ENCODE measurements at regions not wholly inside any gene's neighbourhood (a gene's known extent, or its start where the extent isn't known, plus 50 kb on each side); places are given as distances from the start of the nearest gene placed in this dataset.

DNA sequence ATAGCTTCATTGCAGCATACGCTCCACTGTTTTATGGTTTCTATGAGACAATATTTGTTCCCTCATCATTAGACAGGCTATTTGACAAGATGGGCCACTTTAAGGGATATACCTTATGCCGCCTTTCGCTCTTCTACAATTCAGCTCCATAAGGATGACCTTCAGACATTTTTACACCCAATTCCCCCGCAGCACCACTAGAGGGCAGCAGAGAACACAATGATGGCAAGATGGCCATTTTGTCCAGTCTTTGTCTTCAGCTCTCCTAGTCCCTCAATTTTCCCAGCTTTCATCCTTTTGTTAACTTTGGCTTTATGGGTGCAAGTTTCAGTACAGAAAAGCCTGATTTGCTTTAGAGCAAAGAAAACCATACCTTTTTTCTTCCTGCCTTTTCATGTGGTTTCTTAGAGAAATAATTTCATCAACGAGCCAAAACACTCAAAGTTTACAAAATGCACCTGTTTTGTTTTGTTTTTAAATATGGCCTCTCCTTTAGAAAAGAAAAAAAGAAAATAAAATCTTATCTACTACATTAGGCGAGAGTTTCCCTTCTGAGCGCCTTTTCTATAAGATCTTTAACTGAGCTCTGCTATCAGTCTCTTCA, 355.3 kb downstream of the TOX3 start:
- no peak overlapping the region for H2AFZ ChIP-seq
- DNase-seq, result peak in 1 of 2 experiments; percentile 38
- H3F3A ChIP-seq (ENCODE audit: insufficient read depth, low read depth), result no peaks in the 10 kb centered on the region
- no peak overlapping the region for H3K27ac ChIP-seq
- no TSS peak for BruUV-seq (replicated peaks)
- TF ChIP-seq, protein P1, sequence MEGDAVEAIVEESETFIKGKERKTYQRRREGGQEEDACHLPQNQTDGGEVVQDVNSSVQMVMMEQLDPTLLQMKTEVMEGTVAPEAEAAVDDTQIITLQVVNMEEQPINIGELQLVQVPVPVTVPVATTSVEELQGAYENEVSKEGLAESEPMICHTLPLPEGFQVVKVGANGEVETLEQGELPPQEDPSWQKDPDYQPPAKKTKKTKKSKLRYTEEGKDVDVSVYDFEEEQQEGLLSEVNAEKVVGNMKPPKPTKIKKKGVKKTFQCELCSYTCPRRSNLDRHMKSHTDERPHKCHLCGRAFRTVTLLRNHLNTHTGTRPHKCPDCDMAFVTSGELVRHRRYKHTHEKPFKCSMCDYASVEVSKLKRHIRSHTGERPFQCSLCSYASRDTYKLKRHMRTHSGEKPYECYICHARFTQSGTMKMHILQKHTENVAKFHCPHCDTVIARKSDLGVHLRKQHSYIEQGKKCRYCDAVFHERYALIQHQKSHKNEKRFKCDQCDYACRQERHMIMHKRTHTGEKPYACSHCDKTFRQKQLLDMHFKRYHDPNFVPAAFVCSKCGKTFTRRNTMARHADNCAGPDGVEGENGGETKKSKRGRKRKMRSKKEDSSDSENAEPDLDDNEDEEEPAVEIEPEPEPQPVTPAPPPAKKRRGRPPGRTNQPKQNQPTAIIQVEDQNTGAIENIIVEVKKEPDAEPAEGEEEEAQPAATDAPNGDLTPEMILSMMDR (conservative IDR thresholded peaks at IDR 0.05), result peak; percentile 88
- TF ChIP-seq EZH2 (IDR thresholded peaks at IDR 0.05; ENCODE audit: low read depth), result no peak
- no peaks in the 10 kb centered on the region for H3K9me3 ChIP-seq (ENCODE audit: insufficient read depth, low read depth)
- no peaks in the 10 kb centered on the region for H4K20me1 ChIP-seq (ENCODE audit: insufficient read depth)
- no peak overlapping the region for H3K4me2 ChIP-seq
- no peaks in the 10 kb centered on the region for H3K79me2 ChIP-seq (ENCODE audit: low read depth)
- no peaks in the 10 kb centered on the region for H3K9me2 ChIP-seq (ENCODE audit: insufficient read depth)
- ChIA-PET POLR2A (ENCODE audit: unreplicated experiment) (no interaction called here), CTCF (interaction anchor here (0.6 to 1.1 kb wide), 2 partner anchors 723 to 1092 kb away, joined by 3 to 4 read pairs; no protein-coding TSS in a partner anchor)
- no peaks in the 10 kb centered on the region for H3K36me3 ChIP-seq (ENCODE audit: low read depth)
- H3K4me3 ChIP-seq, result no peak overlapping the region
- H3K4me1 ChIP-seq (replicated peaks; ENCODE audit: insufficient read depth), result no peaks in the 10 kb centered on the region
- intact Hi-C loops (cut with micrococcal nuclease; ENCODE audit: unreplicated experiment), result loop anchor here (1.0 to 2.0 kb wide), 2 partner anchors 721 to 831 kb away; no protein-coding TSS in a partner anchor
- no peaks in the 10 kb centered on the region for H3K27me3 ChIP-seq (ENCODE audit: insufficient read depth, low read depth)

DNA sequence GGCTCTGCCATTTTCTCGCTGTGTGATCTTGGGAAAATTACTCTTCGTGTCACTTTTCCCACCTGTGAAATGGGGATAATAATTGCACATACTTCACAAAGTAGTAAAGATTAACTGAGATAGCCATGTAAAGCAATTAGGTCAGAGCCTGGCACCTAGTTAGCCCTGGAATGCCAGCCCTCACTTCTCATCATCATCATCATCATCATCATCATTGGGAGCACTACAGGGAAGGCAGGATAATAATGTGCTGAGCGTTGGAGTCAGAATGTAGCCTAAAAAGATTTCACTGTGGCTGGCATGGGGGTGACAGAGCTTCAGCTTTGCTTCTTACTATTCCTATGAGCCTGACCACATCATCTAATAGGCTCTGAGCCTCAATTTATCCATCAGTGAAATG, 362.6 kb downstream of the TOX3 start:
- Histone ChIP-seq H3K9me3 (ENCODE audit: insufficient read depth, low read depth) (no peaks in the 10 kb centered on the region), H3K9me2 (ENCODE audit: insufficient read depth) (no peaks in the 10 kb centered on the region), H2AFZ (no peak overlapping the region), H3K4me1 (replicated peaks; ENCODE audit: insufficient read depth) (no peaks in the 10 kb centered on the region), H4K20me1 (ENCODE audit: insufficient read depth) (no peaks in the 10 kb centered on the region), H3K4me3 (no peak overlapping the region), H3K36me3 (ENCODE audit: low read depth) (no peaks in the 10 kb centered on the region), H3F3A (ENCODE audit: insufficient read depth, low read depth) (no peaks in the 10 kb centered on the region), H3K27ac (no peak overlapping the region), H3K79me2 (ENCODE audit: low read depth) (no peaks in the 10 kb centered on the region), H3K4me2 (no peak overlapping the region), H3K27me3 (ENCODE audit: insufficient read depth, low read depth) (peaks cover 18% of the 10 kb centered on the region)
- ChIA-PET POLR2A (ENCODE audit: unreplicated experiment) (no interaction called here), CTCF (no interaction called here)
- intact Hi-C loops (cut with micrococcal nuclease; ENCODE audit: unreplicated experiment), result no loop called here
- TF ChIP-seq, protein P1 (conservative IDR thresholded peaks at IDR 0.05), result no peak
- TF ChIP-seq EZH2 (IDR thresholded peaks at IDR 0.05; ENCODE audit: low read depth), result no peak
- no TSS peak for BruUV-seq (replicated peaks)
- DNase-seq, result no peak

DNA sequence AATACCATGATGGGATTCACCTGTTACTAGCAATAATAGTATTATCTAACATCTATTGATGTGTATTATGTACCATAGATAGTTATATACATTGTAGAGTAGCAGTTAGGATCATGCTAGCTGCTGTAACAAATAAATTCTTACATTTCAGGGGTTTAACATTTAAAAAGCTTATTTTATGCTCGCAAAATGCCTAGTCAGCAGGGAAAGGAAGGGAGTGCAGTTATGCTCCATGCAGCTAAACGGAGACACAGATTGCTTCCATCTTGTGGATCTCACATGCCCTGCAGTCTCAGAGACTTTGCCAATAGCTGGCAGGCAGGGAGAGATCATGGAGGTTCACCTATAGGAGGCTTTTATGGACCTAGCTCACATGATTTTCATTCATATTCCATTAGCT, 364.1 kb downstream of the TOX3 start:
- POLR2A ChIA-PET (ENCODE audit: unreplicated experiment), result no interaction called here

More for the DNA sequence above, 364.1 kb downstream of the TOX3 start:
- Histone ChIP-seq H2AFZ (no peak overlapping the region), H3F3A (ENCODE audit: insufficient read depth, low read depth) (no peaks in the 10 kb centered on the region), H3K4me3 (no peak overlapping the region), H3K9me3 (ENCODE audit: insufficient read depth, low read depth) (no peaks in the 10 kb centered on the region), H3K9me2 (ENCODE audit: insufficient read depth) (no peaks in the 10 kb centered on the region), H3K27ac (no peak overlapping the region), H3K36me3 (ENCODE audit: low read depth) (no peaks in the 10 kb centered on the region), H4K20me1 (ENCODE audit: insufficient read depth) (no peaks in the 10 kb centered on the region), H3K79me2 (ENCODE audit: low read depth) (no peaks in the 10 kb centered on the region), H3K4me2 (no peak overlapping the region), H3K27me3 (ENCODE audit: insufficient read depth, low read depth) (peaks cover 26% of the 10 kb centered on the region), H3K4me1 (replicated peaks; ENCODE audit: insufficient read depth) (no peaks in the 10 kb centered on the region)
- no peak for TF ChIP-seq EZH2 (IDR thresholded peaks at IDR 0.05; ENCODE audit: low read depth)
- TF ChIP-seq, protein P1 (conservative IDR thresholded peaks at IDR 0.05), result no peak
- DNase-seq, result no peak
- CTCF ChIA-PET, result no interaction called here
- intact Hi-C loops (cut with micrococcal nuclease; ENCODE audit: unreplicated experiment), result no loop called here
- BruUV-seq (replicated peaks), result no TSS peak
